ENCODE measurements at regions not wholly inside any gene's neighbourhood (a gene's known extent, or its start where the extent isn't known, plus 50 kb on each side); places are given as distances from the start of the nearest gene placed in this dataset.
"Not testable (repeated sequence)": the region's sequence is repeated elsewhere in the genome, so short reads cannot be mapped to it uniquely, and the experiment has no call there.

DNA sequence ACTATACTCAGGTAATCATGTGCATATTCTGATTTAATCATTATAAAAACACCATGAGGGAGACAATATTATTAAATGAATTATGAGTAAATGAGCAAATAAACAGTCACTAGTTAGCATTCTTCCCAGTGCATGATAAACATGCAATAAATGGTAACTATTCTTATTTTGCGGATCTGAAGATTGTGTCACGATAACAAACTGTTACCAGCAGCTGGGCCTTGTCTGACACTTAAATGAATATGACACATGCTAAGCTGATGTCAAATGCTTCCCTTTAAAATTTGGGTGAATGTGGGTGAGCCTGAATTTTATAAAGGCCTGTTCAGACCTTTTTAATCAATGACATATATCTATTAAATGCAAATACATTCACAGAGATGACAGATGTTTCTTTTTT is 68.2 kb upstream of the KIT start:
- TF ChIP-seq, protein P1, sequence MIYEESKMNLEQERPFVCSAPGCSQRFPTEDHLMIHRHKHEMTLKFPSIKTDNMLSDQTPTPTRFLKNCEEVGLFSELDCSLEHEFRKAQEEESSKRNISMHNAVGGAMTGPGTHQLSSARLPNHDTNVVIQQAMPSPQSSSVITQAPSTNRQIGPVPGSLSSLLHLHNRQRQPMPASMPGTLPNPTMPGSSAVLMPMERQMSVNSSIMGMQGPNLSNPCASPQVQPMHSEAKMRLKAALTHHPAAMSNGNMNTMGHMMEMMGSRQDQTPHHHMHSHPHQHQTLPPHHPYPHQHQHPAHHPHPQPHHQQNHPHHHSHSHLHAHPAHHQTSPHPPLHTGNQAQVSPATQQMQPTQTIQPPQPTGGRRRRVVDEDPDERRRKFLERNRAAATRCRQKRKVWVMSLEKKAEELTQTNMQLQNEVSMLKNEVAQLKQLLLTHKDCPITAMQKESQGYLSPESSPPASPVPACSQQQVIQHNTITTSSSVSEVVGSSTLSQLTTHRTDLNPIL (CRISPR knock-in tag; IDR thresholded peaks at IDR 0.05; ENCODE audit: low read depth): no peak
- TF ChIP-seq, protein P2, sequence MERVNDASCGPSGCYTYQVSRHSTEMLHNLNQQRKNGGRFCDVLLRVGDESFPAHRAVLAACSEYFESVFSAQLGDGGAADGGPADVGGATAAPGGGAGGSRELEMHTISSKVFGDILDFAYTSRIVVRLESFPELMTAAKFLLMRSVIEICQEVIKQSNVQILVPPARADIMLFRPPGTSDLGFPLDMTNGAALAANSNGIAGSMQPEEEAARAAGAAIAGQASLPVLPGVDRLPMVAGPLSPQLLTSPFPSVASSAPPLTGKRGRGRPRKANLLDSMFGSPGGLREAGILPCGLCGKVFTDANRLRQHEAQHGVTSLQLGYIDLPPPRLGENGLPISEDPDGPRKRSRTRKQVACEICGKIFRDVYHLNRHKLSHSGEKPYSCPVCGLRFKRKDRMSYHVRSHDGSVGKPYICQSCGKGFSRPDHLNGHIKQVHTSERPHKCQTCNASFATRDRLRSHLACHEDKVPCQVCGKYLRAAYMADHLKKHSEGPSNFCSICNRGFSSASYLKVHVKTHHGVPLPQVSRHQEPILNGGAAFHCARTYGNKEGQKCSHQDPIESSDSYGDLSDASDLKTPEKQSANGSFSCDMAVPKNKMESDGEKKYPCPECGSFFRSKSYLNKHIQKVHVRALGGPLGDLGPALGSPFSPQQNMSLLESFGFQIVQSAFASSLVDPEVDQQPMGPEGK (CRISPR knock-in tag; IDR thresholded peaks at IDR 0.05; ENCODE audit: borderline replicate concordance): no peak
- no peak for ATAC-seq

DNA sequence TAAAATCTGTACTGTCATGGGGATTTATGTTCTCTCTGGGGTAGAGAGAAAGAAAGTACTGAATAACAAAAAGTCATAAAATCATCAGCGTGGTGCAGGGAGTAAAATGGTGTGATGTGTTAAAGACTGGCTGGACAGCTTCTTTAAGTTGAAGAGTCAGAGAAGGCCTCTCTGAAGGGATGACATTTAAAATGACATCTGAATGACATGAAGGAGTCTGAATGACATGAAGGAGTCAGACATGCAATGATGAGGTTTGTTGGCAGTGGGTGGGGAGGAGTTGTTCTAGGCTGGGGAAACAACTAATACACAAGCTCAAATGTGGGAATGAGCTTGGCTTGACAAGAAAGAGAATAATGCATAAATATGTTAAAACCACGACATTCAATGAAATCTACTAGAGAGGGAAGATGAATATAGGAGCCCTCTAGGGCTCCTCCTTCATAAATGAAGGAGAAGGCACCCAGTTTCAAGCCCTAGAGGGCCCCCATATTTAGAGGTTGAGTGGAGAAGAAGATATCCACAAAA is 63.9 kb upstream of the KIT start:
- TF ChIP-seq BACH2 (CRISPR knock-in tag; IDR thresholded peaks at IDR 0.05; ENCODE audit: borderline replicate concordance) (no peak), ZFP30 (CRISPR knock-in tag; IDR thresholded peaks at IDR 0.05) (no peak), RARB (CRISPR knock-in tag; IDR thresholded peaks at IDR 0.05) (no peak), OSR1 (CRISPR knock-in tag; IDR thresholded peaks at IDR 0.05) (no peak), ESRRG (CRISPR knock-in tag; IDR thresholded peaks at IDR 0.05) (no peak), SNAI2 (CRISPR knock-in tag; IDR thresholded peaks at IDR 0.05) (no peak), ZC3H10 (CRISPR knock-in tag; IDR thresholded peaks at IDR 0.05) (no peak), TCF4 (CRISPR knock-in tag; IDR thresholded peaks at IDR 0.05; ENCODE audit: borderline replicate concordance) (no peak), ARNTL (CRISPR knock-in tag; IDR thresholded peaks at IDR 0.05; ENCODE audit: borderline replicate concordance, low read depth) (no peak)
- TF ChIP-seq, protein P3, sequence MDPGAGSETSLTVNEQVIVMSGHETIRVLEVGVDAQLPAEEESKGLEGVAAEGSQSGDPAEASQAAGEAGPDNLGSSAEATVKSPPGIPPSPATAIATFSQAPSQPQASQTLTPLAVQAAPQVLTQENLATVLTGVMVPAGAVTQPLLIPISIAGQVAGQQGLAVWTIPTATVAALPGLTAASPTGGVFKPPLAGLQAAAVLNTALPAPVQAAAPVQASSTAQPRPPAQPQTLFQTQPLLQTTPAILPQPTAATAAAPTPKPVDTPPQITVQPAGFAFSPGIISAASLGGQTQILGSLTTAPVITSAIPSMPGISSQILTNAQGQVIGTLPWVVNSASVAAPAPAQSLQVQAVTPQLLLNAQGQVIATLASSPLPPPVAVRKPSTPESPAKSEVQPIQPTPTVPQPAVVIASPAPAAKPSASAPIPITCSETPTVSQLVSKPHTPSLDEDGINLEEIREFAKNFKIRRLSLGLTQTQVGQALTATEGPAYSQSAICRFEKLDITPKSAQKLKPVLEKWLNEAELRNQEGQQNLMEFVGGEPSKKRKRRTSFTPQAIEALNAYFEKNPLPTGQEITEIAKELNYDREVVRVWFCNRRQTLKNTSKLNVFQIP (CRISPR knock-in tag; IDR thresholded peaks at IDR 0.05; ENCODE audit: borderline replicate concordance, low read depth): no peak
- TF ChIP-seq, protein P1 (CRISPR knock-in tag; IDR thresholded peaks at IDR 0.05; ENCODE audit: low read depth): no peak
- TF ChIP-seq, protein P4, sequence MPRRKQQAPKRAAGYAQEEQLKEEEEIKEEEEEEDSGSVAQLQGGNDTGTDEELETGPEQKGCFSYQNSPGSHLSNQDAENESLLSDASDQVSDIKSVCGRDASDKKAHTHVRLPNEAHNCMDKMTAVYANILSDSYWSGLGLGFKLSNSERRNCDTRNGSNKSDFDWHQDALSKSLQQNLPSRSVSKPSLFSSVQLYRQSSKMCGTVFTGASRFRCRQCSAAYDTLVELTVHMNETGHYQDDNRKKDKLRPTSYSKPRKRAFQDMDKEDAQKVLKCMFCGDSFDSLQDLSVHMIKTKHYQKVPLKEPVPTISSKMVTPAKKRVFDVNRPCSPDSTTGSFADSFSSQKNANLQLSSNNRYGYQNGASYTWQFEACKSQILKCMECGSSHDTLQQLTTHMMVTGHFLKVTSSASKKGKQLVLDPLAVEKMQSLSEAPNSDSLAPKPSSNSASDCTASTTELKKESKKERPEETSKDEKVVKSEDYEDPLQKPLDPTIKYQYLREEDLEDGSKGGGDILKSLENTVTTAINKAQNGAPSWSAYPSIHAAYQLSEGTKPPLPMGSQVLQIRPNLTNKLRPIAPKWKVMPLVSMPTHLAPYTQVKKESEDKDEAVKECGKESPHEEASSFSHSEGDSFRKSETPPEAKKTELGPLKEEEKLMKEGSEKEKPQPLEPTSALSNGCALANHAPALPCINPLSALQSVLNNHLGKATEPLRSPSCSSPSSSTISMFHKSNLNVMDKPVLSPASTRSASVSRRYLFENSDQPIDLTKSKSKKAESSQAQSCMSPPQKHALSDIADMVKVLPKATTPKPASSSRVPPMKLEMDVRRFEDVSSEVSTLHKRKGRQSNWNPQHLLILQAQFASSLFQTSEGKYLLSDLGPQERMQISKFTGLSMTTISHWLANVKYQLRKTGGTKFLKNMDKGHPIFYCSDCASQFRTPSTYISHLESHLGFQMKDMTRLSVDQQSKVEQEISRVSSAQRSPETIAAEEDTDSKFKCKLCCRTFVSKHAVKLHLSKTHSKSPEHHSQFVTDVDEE (CRISPR knock-in tag; IDR thresholded peaks at IDR 0.05): no peak
- no peak for ATAC-seq

DNA sequence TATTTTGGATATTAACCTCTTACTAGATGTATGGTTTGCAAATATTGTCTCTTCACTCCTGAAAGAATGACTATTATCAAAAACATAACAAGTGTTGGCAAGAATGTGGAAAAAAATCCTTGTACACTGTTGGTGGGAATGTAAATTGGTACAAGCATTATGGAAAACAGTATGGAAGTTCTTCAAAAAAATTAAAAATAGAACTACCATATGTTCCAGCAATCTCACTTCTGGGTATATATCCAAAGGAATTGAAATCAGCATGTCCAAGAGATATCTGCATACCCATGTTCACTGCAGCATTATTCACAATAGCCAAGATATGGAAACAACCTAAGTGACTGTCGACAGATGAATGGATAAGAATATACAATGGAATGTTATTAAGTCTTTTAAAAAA is 61.6 kb upstream of the KIT start:
- TF ChIP-seq ZNF8 (CRISPR knock-in tag; IDR thresholded peaks at IDR 0.05): no peak
- TF ChIP-seq GLIS3 (CRISPR knock-in tag; IDR thresholded peaks at IDR 0.05): no peak
- TF ChIP-seq ZFP3 (CRISPR knock-in tag; IDR thresholded peaks at IDR 0.05): no peak
- no peak for TF ChIP-seq PPARA (CRISPR knock-in tag; IDR thresholded peaks at IDR 0.05; ENCODE audit: borderline replicate concordance)
- TF ChIP-seq BACH2 (CRISPR knock-in tag; IDR thresholded peaks at IDR 0.05; ENCODE audit: borderline replicate concordance): no peak
- TF ChIP-seq CSDC2 (CRISPR knock-in tag; IDR thresholded peaks at IDR 0.05): no peak
- no peak for TF ChIP-seq ZNF70 (CRISPR knock-in tag; IDR thresholded peaks at IDR 0.05)
- TF ChIP-seq ESRRG (CRISPR knock-in tag; IDR thresholded peaks at IDR 0.05): no peak
- TF ChIP-seq, protein P3 (CRISPR knock-in tag; IDR thresholded peaks at IDR 0.05; ENCODE audit: borderline replicate concordance, low read depth): no peak
- no peak for TF ChIP-seq ZNF565 (CRISPR knock-in tag; conservative IDR thresholded peaks at IDR 0.05; ENCODE audit: low read depth)
- TF ChIP-seq OSR1 (CRISPR knock-in tag; IDR thresholded peaks at IDR 0.05): no peak
- no peak for TF ChIP-seq SNAI2 (CRISPR knock-in tag; IDR thresholded peaks at IDR 0.05)
- no peak for TF ChIP-seq ZFP30 (CRISPR knock-in tag; IDR thresholded peaks at IDR 0.05)
- TF ChIP-seq RARB (CRISPR knock-in tag; IDR thresholded peaks at IDR 0.05): no peak
- TF ChIP-seq ISL1 (CRISPR knock-in tag; IDR thresholded peaks at IDR 0.05): no peak
- TF ChIP-seq, protein P1 (CRISPR knock-in tag; IDR thresholded peaks at IDR 0.05; ENCODE audit: low read depth): no peak
- TF ChIP-seq, protein P4 (CRISPR knock-in tag; IDR thresholded peaks at IDR 0.05): no peak
- ATAC-seq: no peak

DNA sequence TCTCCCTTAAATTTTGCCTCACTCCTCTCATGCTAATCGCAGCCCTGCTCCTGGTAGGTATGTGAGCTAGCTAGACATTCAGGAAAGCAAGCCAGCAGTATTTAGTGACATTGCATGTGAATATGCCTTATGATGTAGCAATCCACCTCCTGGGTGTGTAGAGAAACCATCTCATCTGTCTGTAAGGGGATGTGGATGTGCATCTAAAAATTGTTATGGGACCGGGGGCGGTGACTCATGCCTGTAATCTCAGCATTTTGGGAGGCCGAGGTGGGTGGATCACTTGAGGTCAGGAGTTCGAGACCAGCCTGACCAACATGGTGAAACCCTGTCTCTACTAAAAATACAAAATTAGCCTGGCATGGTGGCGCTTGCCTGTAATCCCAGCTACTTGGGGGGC is 60.1 kb upstream of the KIT start:
- ATAC-seq: not testable (repeated sequence)

Data from SK-N-SH treated with all-trans-retinoic acid at 6 μM for 48 hours (cell line).